Panc1 (cell line): ENCODE measurements at regions not wholly inside any gene's neighbourhood (a gene's known extent, or its start where the extent isn't known, plus 50 kb on each side); places are given as distances from the start of the nearest gene placed in this dataset.

ENCODE experiments used
- ATAC-seq: fragments of 200-7000 bp; cut with Tn5 transposase; 2 replicates; pipeline ENCODE4 v1.9.1; 2020; ENCODE audit warnings: mild to moderate bottlenecking, moderate library complexity
- BruUV-seq: library from RNA; stranded (reverse); fragments of 400-500 nt; replicated peaks from 2 replicates; lab custom pipeline; 2021; lab: Mats Ljungman, UMichigan
- CTCF ChIA-PET: fragments of 300-600 bp; sonication (Branson Sonifier 250); formaldehyde crosslinking; loops from one replicate; lab custom pipeline; 2022; ENCODE audit warnings: antibody characterized with exemption; lab: Charles Lee
- POLR2A ChIA-PET: fragments of 300-600 bp; sonication (Branson Sonifier 250); formaldehyde crosslinking; loops from one replicate; lab custom pipeline; 2022; ENCODE audit warnings: antibody characterized with exemption; lab: Charles Lee
- DNase-seq: peaks from one replicate; pipeline ENCODE4 v3.0.0-alpha.2; 2010; ENCODE audit warnings: low read depth, low spot score
- H3K27ac ChIP-seq: 2 replicates; pipeline ENCODE4 v1.5.1; 2011; ENCODE audit warnings: mild to moderate bottlenecking, low read length, inconsistent platforms
- H3K27me3 ChIP-seq: fragments of 200-500 bp; sonication (Bioruptor generic); 2 replicates; pipeline ENCODE4 v1.6.0; 2014; ENCODE audit warnings: low read length, inconsistent platforms; ENCODE audit not compliant: control insufficient read depth, insufficient read depth
- H3K36me3 ChIP-seq: fragments of 200-500 bp; sonication (Bioruptor generic); 2 replicates; pipeline ENCODE4 v1.5.1; 2014; ENCODE audit warnings: inconsistent platforms, mild to moderate bottlenecking, low read length, moderate library complexity; ENCODE audit not compliant: control insufficient read depth, insufficient read depth
- H3K4me1 ChIP-seq: 2 replicates; pipeline ENCODE4 v1.5.1; 2011; ENCODE audit warnings: inconsistent platforms, mild to moderate bottlenecking, low read length, moderate library complexity; ENCODE audit not compliant: control insufficient read depth, insufficient read depth
- H3K4me3 ChIP-seq, 2 experiments: 2 replicates each; pipeline ENCODE4 v1.5.1; 2011 to 2012; ENCODE audit warnings: low read depth in 2 of 2, low read length in 2 of 2, mild to moderate bottlenecking in 2 of 2, inconsistent platforms in 1 of 2, moderate library complexity in 1 of 2
- H3K9me3 ChIP-seq: fragments of 200-500 bp; sonication (Bioruptor generic); 2 replicates; pipeline ENCODE4 v1.5.1; 2014; ENCODE audit warnings: low read depth, mild to moderate bottlenecking, inconsistent platforms, low read length, moderate library complexity; ENCODE audit not compliant: control insufficient read depth, insufficient read depth
- CTCF ChIP-seq: fragments of 450-650 bp; IDR thresholded peaks from 2 replicates; pipeline ENCODE4 v1.5.1; 2017; ENCODE audit warnings: mild to moderate bottlenecking
- POLR2AphosphoS5 ChIP-seq: IDR thresholded peaks from 2 replicates; pipeline ENCODE4 v1.6.1; 2012; ENCODE audit warnings: mild to moderate bottlenecking, low read depth, low read length, moderate library complexity
- SIN3A ChIP-seq: IDR thresholded peaks from 2 replicates; pipeline ENCODE4 v1.6.1; 2012; ENCODE audit warnings: low read depth, mild to moderate bottlenecking, low read length, moderate library complexity, borderline replicate concordance; ENCODE audit not compliant: insufficient read depth
- TCF7L2 ChIP-seq: IDR thresholded peaks from 2 replicates; pipeline ENCODE4 v1.6.1; 2011; ENCODE audit warnings: mild to moderate bottlenecking, low read depth, low read length, inconsistent platforms
- in situ Hi-C: cut with HindIII; loops from 2 replicates; pipeline ENCODE4 v1.10.0; 2016; ENCODE audit warnings: low sequenced_read_pairs, low pct_unique_long_range_greater_than_20kb
- intact Hi-C: fragments of 100-400 bp; cut with micrococcal nuclease; formaldehyde crosslinking; loops from one replicate; pipeline ENCODE4 v1.10.0; 2022; ENCODE audit not compliant: unreplicated experiment
- TF ChIP-seq, protein P1 (sequence below), 2 experiments: IDR thresholded peaks; 2 replicates each; pipeline ENCODE4 v1.6.1; 2011 to 2012; ENCODE audit warnings: low read depth in 2 of 2, control low read depth in 1 of 2, low read length in 1 of 2, mild to moderate bottlenecking in 1 of 2, moderate library complexity in 1 of 2; ENCODE audit not compliant: insufficient read depth in 1 of 2

DNA sequence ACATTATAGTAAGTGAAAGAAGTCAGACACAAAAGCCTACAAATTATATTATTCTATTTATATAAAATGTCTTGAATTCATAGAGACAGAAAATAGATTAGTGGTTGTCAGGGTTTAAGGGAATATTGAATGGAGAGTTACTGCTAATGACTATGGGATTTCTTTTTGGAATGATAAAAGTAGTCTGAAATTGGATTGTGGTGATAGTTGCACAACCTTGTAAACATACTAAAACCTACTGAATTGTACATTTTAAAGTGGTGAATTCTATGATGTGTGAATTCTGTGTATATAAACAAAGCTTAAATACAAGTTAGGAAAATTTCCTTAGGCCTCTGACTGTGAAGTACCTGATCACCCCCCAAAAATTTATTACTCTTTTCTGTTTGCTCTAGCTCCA lies 343.1 kb downstream of the TFAP2B start:
- no peak for ATAC-seq
- intact Hi-C loops = no loop called here
- Histone ChIP-seq H3K36me3 (no peaks in the 10 kb centered on the region), H3K4me1 (no peaks in the 10 kb centered on the region), H3K27ac (no peak overlapping the region), H3K27me3 (no peaks in the 10 kb centered on the region), H3K9me3 (no peaks in the 10 kb centered on the region), H3K4me3 (no peak overlapping the region)
- no peak for DNase-seq
- in situ Hi-C loops = no loop called here
- CTCF ChIA-PET = no interaction called here
- TF ChIP-seq TCF7L2 (no peak), SIN3A (no peak), CTCF (no peak), POLR2AphosphoS5 (no peak)
- TF ChIP-seq, protein P1, sequence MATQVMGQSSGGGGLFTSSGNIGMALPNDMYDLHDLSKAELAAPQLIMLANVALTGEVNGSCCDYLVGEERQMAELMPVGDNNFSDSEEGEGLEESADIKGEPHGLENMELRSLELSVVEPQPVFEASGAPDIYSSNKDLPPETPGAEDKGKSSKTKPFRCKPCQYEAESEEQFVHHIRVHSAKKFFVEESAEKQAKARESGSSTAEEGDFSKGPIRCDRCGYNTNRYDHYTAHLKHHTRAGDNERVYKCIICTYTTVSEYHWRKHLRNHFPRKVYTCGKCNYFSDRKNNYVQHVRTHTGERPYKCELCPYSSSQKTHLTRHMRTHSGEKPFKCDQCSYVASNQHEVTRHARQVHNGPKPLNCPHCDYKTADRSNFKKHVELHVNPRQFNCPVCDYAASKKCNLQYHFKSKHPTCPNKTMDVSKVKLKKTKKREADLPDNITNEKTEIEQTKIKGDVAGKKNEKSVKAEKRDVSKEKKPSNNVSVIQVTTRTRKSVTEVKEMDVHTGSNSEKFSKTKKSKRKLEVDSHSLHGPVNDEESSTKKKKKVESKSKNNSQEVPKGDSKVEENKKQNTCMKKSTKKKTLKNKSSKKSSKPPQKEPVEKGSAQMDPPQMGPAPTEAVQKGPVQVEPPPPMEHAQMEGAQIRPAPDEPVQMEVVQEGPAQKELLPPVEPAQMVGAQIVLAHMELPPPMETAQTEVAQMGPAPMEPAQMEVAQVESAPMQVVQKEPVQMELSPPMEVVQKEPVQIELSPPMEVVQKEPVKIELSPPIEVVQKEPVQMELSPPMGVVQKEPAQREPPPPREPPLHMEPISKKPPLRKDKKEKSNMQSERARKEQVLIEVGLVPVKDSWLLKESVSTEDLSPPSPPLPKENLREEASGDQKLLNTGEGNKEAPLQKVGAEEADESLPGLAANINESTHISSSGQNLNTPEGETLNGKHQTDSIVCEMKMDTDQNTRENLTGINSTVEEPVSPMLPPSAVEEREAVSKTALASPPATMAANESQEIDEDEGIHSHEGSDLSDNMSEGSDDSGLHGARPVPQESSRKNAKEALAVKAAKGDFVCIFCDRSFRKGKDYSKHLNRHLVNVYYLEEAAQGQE (IDR thresholded peaks at IDR 0.05; ENCODE audit: insufficient read depth in 1 of 2, low read depth in 2 of 2, low read length in 1 of 2) = no peak
- POLR2A ChIA-PET = no interaction called here
- no TSS peak for BruUV-seq

GRCh38 chr6:51163843-51164529 lies 345.3 kb downstream of the TFAP2B start:
- ChIA-PET POLR2A (no interaction called here), CTCF (no interaction called here)
- TF ChIP-seq SIN3A (no peak), POLR2AphosphoS5 (no peak), CTCF (no peak), TCF7L2 (no peak)
- TF ChIP-seq, protein P1 (IDR thresholded peaks at IDR 0.05; ENCODE audit: insufficient read depth in 1 of 2, low read depth in 2 of 2, low read length in 1 of 2) = no peak
- Histone ChIP-seq H3K36me3 (no peaks in the 10 kb centered on the region), H3K4me1 (no peaks in the 10 kb centered on the region), H3K27ac (no peak overlapping the region), H3K4me3 (no peak overlapping the region), H3K27me3 (no peaks in the 10 kb centered on the region), H3K9me3 (no peaks in the 10 kb centered on the region)
- in situ Hi-C loops (no loop called here), intact Hi-C loops (no loop called here)
- BruUV-seq = no TSS peak
- ATAC-seq (no peak), DNase-seq (no peak)
